ENCODE measurements at regions not wholly inside any gene's neighbourhood (a gene's known extent, or its start where the extent isn't known, plus 50 kb on each side); places are given as distances from the start of the nearest gene placed in this dataset.
"Not testable (repeated sequence)": the region's sequence is repeated elsewhere in the genome, so short reads cannot be mapped to it uniquely, and the experiment has no call there.

DNA sequence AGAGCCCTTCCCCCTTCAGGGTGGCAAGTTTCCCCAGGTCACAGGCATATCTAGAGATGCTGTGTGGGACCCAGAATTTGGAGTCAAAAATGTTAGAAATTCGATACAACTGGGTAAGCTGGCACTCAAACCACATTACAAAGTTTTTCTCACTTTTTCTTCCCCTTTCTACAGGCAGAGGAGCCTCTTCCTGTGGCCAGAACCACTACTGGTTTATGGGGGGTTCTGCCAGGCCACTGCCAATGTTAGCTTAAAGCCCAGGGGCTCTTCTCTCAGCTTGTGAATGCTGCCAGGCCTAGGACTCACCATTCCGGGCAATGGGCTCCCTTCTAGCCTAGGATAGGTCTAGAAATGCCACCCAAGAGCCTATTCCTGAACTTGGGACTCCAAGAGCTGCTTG, 617.9 kb upstream of the PHF14 start:
- DNase-seq, result peak; percentile 29

DNA sequence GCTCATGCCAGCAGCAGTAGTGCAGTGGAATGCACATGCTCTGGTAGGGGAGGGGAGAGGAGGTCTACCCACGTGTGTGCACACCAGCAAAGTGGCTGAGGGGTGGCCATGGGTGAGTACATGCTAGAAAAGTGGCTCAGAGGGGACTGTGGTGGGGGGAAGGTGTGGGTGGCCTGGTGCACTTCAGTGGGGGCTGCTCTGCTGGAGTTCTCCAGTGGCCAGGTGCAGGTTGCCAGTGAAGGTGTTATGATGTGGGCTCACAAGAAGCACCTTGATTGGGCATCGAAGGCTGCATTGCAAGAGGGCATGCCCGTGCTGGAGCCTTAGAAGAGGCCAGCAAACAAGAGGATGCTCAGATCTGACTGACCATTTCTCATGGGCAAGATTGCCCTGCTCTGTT, 613.6 kb upstream of the PHF14 start:
- no peak for DNase-seq

DNA sequence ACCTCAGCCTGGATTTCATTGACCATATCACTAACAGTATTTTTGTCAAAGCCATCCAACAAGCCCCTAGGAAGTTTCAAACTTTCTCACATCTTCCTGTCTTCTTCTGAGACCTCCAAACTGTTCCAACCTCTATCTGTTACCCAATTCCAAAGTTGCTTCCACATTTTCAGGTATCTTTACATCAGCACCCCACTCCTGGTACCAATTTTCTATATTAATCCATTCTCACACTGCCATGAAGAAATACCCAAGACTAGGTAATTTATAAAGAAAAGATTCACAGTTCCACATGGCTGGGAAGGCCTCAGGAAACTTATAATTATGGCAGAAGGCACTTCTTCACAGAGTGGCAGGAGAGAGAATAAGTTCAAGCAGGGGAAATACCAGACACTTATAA, 571.9 kb upstream of the PHF14 start:
- DNase-seq, result no peak

DNA sequence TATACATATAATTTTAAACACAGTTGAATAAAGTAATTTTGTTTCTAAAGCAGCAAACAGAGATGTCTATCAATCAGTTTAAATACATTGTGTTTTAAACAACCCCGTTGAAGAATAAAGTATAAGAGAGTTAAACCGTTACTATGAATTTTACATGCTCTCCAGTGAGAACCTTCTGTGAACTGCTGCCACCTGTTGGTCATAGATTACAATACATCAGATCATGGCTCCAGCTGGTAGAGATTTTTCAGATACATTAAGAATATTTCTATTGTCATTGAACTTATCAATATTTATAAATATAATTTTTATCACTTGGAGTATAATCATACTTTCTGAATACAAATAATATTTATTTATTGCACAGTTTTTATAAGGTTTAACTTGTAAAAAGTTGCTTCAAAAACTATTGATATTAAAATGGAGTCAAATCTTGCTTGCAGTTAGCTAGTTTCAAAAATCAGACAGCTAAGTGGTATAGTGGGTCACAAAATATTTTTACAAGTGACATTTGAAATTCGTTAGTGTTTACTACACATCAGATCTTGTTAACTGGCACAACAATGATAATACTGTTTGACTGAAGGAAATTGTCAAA, 561.2 kb upstream of the PHF14 start:
- no peak for DNase-seq

DNA sequence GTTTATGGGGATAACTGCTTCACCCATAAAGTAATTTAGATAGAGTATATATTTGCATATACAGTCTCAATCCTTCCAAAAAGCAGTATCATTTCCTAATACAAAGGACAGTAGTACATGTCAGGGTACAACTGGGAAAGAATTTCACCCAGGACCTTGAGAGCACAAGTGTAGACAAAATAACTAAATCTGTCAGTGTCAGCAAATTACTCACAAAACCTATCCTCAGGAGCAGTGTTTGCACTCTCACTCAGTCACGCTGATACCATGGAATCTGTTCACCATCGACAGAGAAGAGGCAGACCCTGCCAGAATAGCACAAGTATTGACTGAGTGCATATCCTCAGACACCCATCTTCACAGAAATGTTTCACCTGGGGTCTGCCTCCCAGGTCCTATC, 554.7 kb upstream of the PHF14 start:
- DNase-seq, result no peak

DNA sequence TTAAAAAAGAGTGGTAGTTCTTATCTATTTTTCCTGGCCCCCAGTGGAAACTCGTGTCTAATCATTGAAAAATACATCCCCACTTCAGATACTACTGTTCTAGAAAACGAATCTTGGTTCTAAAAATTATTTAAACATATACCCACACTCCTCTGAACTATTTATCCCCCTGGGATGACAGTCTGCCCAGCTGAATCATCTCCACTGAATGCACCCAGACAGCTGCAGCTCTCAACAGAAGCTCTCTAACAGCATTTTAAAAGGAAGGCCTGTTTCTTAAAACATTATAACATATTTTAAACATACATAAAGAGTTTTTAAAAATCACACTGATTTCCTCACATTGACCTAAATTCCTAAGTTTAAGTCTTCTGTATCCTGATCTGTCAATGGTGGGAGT, 544.6 kb upstream of the PHF14 start:
- DNase-seq, result no peak

- no peak for DNase-seq
These were observed 544.2 kb upstream of the PHF14 start for GRCh38 chr7:10429511-10429910.

- no peak for DNase-seq
These were observed 537.4 kb upstream of the PHF14 start for GRCh38 chr7:10436302-10436701.

- DNase-seq, result no peak
These were observed 534.6 kb upstream of the PHF14 start for GRCh38 chr7:10439027-10439426.

- no peak for DNase-seq
These were observed 517.7 kb upstream of the PHF14 start for GRCh38 chr7:10455936-10456335.

DNA sequence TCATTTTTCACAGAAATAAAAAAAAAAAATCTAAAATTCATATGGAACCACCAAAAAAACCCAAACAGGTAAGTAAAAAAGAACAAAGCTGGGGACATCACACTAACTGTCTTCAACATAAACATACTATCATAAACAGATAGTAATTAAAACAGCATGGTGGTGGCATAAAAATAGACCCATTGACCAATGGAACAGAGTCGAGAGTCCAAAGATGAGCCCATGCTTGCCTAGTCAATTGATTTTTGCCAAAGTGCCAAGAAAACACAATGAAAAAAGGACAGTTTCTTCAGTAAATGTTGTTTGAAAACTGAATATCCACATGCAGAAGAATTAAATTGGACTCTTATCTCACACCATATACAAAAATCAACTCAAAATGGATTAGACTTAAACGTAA, 513.2 kb upstream of the PHF14 start:
- DNase-seq, result no peak

DNA sequence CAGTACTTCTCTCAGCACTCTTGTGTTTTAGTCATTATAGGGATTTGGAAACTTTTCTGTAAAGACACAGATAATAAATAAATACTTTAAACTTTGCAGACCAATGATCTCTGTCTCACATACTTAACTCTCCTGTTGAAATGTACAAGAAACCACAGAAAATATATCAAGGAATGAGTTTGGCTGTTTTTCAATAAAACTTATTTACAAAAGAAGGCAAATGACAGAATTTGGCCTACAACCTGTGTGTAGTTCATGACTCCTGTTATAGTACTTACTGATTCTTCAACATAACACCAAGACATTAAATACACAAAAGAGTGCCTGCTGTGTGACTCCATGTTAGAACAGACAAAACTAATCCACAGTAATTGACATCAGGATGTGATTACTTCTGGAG, 510.0 kb upstream of the PHF14 start:
- DNase-seq, result no peak

DNA sequence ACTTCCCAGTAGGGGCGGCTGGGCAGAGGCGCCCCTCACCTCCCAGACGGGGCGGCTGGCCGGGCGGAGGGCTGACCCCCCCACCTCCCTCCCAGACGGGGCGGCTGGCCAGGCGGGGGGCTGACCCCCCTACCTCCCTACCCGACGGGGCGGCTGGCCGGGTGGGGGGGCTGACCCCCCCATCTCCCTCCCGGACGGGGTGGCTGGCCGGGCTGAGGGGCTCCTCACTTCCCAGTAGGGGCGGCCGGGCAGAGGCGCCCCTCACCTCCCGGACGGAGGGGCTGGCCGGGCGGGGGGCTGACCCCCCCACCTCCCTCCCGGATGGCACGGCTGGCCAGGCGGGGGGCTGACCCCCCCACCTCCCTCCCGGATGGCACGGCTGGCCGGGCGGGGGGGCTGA, 508.1 kb upstream of the PHF14 start:
- not testable (repeated sequence) for DNase-seq

- no peak for DNase-seq
These were observed 504.8 kb upstream of the PHF14 start for GRCh38 chr7:10468908-10469307.

DNA sequence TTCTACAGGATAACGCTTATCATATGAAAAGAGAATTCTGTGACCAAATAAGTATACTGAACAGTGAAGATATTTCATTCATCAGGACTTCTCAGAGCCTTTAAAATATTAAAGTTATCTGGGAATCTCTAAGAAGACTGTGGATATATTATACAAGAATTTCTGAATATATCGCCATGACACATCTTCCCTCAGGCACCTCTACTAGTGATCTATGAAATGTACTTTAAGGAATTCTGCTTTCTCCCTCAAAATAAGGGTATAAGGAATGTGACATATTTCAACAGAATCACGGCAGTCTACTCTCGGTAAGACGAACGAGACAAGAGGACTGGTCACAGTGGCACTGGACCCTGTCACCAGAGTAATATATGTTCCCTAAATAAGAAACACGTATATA, 504.2 kb upstream of the PHF14 start:
- no peak for DNase-seq

DNA sequence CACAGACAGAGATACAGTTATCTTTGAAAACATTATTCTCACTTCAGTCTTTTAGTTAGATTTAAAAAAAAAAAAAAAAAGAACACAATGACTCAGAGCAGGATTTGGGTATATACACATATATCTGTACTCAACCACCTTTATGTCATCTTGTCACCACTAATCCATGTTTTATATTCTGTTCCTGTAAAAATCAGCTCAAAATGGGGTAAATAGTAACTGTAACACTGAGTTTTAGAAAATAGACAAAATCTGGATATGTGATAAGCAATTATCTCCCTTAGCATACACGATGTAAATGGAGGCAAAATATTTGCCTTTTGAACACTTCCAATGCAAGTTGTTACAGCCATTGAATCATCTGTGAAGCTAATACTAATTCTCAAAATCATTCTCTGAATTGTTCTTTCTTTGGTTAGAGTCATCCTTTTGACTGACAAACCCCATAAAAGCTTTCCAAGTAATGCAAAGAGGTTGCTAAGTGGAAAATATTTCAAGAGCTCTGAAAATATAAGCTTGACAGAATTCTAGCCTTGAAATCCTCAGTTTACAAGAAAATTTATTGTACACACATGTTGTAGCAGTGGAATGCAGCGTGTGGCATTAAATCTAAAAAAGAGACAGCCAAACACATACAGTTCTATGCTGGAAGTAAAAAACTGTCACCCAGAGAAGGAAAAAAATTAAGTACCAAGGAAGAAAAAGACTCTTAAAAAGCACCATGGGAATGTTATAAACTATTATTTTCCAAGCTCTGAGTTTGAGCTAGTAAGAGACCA, 502.2 kb upstream of the PHF14 start:
- DNase-seq, result no peak

GRCh38 chr7:10472115-10472514, 501.6 kb upstream of the PHF14 start:
- DNase-seq, result no peak

GRCh38 chr7:10473569-10473968, 500.1 kb upstream of the PHF14 start:
- DNase-seq, result no peak

- no peak for DNase-seq
These were observed 499.6 kb upstream of the PHF14 start for GRCh38 chr7:10474048-10474447.

DNA sequence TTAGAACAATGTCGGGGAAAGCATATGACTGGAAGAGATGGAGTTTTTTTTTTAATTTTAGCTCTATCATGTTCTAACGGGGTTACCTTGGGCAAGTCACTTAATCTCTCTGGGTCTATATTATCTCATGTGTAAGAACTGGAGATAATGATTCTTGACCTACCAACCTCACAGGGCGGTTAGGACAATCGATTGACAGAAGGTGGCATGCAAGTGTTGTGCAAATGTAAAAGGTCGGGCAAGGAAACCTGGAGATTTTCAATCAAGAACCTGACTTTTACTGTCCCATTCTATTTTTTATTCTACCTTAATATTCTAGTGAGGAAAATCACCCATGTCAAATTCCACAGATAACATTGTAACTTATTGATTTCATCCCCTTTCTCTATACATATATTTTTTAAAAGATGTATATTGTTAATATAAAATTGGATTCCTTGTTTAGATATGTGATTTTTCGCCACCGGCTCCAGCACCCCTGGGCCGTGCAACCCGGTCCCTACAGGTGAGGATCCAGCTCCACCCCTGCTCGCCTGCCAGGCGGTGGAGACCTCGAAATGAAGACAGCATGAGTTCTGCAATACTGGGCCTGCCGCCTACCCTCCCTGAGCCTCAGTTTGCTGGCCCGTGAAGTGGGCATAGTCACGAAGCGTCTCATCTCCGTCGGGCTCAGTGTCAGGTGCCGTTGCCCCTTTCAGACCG, 497.6 kb upstream of the PHF14 start:
- no peak for DNase-seq

DNA sequence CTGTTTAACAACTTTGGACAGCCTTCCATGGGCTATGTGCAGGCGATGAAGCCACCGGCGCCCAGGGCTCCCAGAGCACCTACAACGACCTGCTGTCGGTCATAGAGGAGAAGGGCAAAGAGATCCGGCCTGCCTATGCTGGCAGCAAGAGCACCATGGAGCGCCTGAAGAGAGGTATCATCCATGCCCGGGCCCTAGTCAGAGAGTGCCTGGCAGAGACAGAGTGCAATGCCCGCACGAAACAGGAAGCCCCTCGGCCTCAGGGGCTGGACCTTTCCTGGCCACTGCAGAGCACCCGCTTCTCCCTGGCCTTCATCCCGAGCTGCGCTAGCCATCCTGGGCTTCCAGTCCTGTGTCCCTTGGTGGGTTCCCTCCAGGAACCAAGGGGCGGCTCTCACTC, 497.0 kb upstream of the PHF14 start:
- no peak for DNase-seq

- no peak for DNase-seq
These were observed 490.0 kb upstream of the PHF14 start for GRCh38 chr7:10483671-10484070.

DNA sequence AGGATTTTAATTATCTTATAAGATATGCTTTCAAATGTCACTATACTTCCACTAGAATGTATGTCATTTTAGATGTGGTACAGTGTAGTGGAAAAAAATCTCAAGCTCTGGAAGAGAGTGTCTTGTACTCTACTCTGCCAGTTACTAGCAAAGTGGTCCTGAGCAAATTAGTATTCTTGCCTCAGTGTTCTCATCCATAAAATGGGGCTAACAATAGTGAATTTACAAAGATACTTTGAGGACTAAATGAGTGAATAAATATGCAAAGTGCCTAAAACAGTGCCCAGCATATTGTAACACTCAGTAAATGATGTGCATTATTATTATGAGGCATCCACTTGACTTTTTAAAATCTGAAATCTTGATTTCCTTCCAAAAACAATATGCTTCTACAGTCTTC, 488.9 kb upstream of the PHF14 start:
- no peak for DNase-seq

DNA sequence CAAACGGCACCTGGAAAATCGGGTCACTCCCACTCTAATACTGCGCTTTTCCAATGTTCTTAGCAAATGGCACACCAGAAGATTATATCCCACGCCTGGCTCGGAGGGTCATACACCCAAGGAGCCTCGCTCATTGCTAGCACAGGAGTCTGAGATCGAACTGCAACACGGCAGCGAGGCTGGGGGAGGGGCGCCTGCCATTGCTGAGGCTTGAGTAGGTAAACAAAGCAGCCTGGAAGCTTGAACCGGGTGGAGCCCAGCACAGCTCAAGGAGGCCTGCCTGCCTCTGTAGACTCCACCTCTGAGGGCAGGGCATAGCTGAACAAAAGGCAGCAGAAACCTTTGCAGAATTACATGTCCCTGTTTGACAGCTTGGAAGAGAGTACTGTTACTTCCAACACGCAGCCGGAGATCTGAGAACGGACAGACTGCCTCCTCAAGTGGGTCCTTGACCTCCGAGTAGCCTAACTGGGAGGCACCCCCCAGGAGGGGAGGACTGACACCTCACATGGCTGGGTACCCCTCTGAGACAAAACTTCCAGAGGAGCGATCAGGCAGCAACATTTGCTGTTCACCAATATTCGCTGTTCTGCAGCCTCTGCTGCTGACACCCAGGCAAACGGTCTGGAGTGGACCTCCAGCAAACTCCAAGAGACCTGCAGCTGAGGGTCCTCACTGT, 472.3 kb upstream of the PHF14 start:
- DNase-seq, result not testable (repeated sequence)

Measured in GDM1 (cell line).